Spinal cord (tissue), 9 donors: ENCODE measurements at regions not wholly inside any gene's neighbourhood (a gene's known extent, or its start where the extent isn't known, plus 50 kb on each side); places are given as distances from the start of the nearest gene placed in this dataset.
"Not testable (repeated sequence)": the region's sequence is repeated elsewhere in the genome, so short reads cannot be mapped to it uniquely, and the experiment has no call there.

ENCODE experiments used
- DNase-seq, 6 donors: peaks; one replicate each; pipeline versions ENCODE4 v3.0.0 to v3.0.0-alpha.2; 2013 to 2015; ENCODE audit warnings: low spot score in 6 of 6, low read depth in 4 of 6
- H3K27ac ChIP-seq: one replicate; pipeline ENCODE4 v1.5.1; 2013; ENCODE audit warnings: low read depth, low read length, control low read depth
- H3K27me3 ChIP-seq: one replicate; pipeline ENCODE4 v1.6.1; 2013; ENCODE audit warnings: low read length; ENCODE audit not compliant: control insufficient read depth, insufficient read depth
- H3K36me3 ChIP-seq: one replicate; pipeline ENCODE4 v1.6.1; 2013; ENCODE audit warnings: low read length; ENCODE audit not compliant: control insufficient read depth, insufficient read depth
- H3K4me1 ChIP-seq: one replicate; pipeline ENCODE4 v1.6.1; 2013; ENCODE audit warnings: low read length; ENCODE audit not compliant: control insufficient read depth, insufficient read depth
- H3K4me3 ChIP-seq: one replicate; pipeline ENCODE4 v1.5.1; 2013; ENCODE audit warnings: low read depth, low read length, control low read depth
- H3K9me3 ChIP-seq: one replicate; pipeline ENCODE4 v1.6.1; 2013; ENCODE audit warnings: low read length; ENCODE audit not compliant: control insufficient read depth, insufficient read depth
- WGBS: methylation state at CpG from one replicate; pipeline ENCODE4 v1.1.5; 2013; ENCODE audit warnings: missing lambda C conversion rate; ENCODE audit not compliant: insufficient coverage; 5-methylcytosine and 5-hydroxymethylcytosine counted together
- donor health status: healthy.

DNA sequence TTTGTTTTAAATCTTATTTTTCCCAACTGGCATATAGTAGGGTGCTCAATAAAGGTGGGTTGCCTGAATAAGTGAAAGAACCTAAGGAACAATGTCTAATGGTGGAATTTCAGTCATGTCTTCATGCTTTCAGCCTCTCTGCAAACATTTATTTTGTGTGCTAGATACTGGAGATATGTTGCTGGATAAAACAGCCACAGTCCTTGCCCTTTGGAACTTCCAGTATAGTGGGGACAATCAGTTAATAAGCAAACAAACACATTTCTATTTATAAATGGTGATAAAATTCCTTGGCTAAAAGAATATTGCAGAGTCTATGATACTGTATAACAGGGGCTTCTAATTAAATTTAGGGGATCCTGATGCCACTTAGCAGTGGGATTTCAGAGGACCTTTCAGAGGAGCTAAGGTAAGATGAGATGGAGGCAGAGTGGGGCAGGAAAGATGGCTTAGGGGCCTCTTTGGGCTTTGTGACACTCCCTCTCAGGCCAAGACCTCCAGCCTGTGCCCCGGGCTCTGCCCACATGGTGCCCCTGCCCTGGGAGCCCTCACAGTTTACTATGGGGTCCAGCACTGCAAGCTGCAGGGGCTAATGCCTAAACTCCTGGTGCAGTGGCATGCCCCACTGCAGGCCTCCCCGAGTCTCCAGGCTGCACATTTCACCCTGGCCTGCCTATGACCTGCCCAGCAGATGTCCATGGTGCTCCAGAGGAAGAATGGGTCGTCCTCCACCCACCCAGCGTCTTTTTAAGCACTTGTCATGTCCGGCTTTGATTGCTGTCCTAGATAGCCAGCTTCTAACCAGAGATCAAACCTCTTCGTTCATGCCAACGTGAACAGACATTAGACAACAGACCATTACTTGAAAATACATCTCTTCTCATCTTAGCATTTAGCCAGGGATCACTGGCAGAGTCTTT, 61.6 kb upstream of the PRR23C start:
- no peaks in the 10 kb centered on the region for H3K4me1 ChIP-seq
- H3K27ac ChIP-seq: no peak overlapping the region
- 81% methylated on average over 7 of the region's 7 CpGs for WGBS
- no peak for DNase-seq
- H3K36me3 ChIP-seq: no peaks in the 10 kb centered on the region
- H3K9me3 ChIP-seq: no peaks in the 10 kb centered on the region
- H3K4me3 ChIP-seq: no peak overlapping the region
- H3K27me3 ChIP-seq: peaks cover under 1% of the 10 kb centered on the region

DNA sequence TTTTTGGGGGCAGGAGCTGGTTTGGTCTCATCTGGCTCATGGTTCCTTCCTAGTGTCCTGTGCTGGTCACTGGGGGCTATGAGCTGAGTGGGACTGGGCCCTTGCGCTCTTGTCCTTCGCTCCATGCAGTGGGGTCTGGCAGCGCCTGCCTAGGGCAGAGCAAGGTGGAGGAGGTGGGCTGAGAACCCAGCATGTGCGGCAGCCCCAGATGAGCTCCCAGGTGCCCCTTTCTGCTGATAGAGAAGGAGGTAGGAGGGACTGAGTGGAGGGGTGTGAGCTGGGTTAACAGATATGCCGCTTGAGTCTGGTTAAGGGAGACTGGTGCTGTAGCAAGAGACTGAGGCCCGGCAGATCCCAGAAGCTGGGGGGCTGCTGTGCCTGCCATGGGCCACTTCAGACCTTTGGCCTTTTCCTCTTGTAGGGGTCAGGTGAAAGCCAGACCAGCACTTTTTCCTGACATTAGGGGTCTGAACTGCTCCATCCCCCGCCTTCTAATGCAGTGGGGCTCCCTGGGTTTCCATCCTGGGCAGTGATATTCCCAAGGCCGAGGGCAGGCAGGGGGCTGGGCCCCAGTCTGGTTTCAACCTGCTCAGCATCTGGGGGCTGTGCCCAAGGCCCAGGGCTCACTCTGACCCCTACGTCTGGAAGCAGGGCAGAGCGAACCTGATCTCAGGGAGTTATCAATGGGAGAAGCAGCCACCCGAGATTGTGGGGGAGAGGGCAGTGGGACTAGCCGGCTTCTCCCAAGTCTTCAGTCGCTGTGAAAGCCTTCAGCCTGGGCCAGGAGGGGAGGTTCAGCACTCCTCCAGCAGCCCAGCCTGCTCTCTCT, 62.9 kb upstream of the PRR23C start:
- DNase-seq: no peak
- H3K4me1 ChIP-seq: peaks cover 4% of the 10 kb centered on the region
- H3K9me3 ChIP-seq: no peaks in the 10 kb centered on the region
- H3K36me3 ChIP-seq: no peaks in the 10 kb centered on the region
- no peak overlapping the region for H3K4me3 ChIP-seq
- WGBS: 88% methylated on average over 13 of the region's 13 CpGs
- peaks cover 11% of the 10 kb centered on the region for H3K27me3 ChIP-seq
- H3K27ac ChIP-seq: no peak overlapping the region

DNA sequence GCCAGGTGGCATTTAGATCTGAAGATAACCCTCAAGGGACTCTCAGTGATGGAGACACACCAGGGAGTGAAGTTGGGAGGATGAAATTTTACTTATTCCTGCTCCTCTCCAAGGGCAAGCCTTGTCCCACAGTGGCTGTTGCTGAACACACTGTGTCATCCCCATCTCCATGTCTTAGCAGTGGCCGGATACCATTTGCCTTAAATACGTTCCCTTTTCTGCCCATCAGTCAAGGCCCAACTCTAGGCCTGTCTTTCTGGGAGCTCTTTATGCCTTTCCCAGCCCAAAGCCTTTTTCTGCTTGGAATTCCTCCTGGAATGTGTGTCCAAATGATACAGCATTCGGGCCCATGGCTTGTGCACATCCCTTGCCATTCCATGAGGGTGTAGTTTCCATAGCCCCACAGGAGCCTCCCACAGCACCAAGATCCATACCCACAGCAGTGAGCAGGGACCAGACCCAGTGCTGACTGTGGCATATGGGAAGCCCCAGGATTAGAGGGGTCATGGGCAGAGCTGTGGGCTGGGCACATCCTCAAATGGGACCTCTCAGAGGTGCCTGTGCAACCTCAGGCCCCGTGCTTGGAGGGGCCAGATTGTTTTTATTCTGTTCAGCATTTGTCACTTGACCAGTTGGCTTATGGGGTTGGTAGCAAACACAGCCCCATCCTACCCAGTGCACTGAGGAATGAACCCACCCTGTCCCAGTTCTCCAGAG, 63.7 kb upstream of the PRR23C start:
- H3K9me3 ChIP-seq: no peaks in the 10 kb centered on the region
- H3K27ac ChIP-seq: no peak overlapping the region
- H3K4me1 ChIP-seq: peaks cover 4% of the 10 kb centered on the region
- DNase-seq: no peak
- WGBS: 74% methylated on average over 3 of the region's 4 CpGs
- H3K27me3 ChIP-seq: peaks cover 13% of the 10 kb centered on the region
- no peaks in the 10 kb centered on the region for H3K36me3 ChIP-seq
- H3K4me3 ChIP-seq: no peak overlapping the region

DNA sequence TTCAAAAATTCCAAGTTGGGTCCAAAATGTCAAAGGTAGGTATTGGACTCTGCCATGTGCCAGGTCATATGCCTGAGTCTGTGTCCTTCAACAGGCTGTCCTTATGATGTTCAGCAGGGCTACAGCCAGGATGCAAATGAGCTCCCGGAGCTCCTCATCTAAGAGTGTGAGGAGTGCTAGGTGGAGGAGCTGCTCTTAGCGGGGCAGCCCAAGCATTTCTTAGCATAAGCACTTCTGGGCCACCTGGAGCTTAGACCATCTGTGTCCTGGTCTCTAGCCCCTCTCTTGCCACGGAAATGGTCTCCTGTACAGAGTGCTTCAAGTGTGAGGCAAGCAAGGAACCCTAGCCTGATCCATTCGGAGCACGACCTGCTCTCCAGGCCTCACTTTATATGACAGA, 64.6 kb upstream of the PRR23C start:
- Histone ChIP-seq H3K36me3 (no peaks in the 10 kb centered on the region), H3K27me3 (peaks cover 13% of the 10 kb centered on the region), H3K4me1 (peaks cover 4% of the 10 kb centered on the region), H3K27ac (no peak overlapping the region), H3K4me3 (no peak overlapping the region), H3K9me3 (no peaks in the 10 kb centered on the region)
- 79% methylated on average over 3 of the region's 5 CpGs for WGBS
- DNase-seq: no peak

DNA sequence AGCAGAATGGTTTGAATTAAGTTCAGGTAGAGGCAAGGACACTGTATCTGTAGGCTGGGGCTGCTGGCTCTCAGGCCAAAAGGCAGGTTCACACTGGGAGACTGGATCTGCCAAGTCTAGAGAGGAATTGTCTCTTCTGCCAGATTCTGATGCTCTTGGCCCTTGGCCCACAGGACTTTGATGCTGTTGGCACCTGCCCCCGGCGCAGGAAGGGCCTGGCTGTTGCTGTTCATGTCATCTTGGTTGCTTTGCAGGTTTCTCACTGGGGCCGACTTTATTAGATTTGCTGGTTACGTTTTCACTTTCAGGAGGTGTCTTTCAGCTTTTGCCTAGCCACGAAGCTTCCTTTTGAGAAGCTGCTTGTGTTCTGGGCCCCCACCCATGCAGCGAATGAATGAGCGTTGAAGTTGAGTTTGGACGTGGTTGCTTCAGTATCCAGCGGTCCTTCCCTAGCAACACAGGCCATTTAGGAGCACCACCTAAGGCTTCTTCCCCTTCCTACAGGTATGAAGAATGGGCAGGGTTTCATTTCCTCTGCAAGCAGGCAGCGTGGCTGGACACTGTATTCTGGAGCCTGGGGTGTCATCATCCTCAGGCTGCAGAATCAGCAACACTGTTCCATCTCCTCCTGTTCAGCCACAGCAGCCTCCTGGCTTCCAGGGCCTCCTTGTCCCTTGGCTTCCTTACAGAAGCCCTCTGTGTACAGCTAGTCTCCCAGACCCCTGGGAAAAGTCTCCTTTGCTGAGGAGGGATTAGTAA, 65.6 kb upstream of the PRR23C start:
- Histone ChIP-seq H3K36me3 (no peaks in the 10 kb centered on the region), H3K4me3 (no peak overlapping the region), H3K9me3 (no peaks in the 10 kb centered on the region), H3K4me1 (peaks cover 4% of the 10 kb centered on the region), H3K27me3 (peaks cover 13% of the 10 kb centered on the region), H3K27ac (no peak overlapping the region)
- WGBS: 68% methylated on average over 6 of the region's 10 CpGs
- DNase-seq: peak in 2 of 6 donors; percentile 22 to 53

DNA sequence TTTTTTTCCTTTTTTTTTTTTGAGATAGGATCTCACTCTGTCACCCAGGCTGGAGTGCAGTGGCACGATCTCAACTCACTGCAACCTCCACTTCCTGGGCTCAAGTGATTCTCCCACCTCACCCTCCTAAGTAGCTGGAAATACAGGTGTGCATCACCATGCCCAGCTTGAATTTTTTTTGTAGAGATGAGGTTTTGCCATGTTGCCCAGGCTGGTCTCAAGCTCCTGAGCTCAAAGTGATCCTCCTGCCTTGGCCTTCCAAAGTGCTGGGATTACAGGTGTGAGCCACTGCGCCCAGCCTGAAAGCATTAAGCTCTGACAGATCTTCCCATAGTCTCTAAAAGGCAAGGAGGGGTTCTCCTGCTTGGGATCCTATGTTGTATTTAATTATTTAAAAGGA, 66.2 kb upstream of the PRR23C start:
- H3K4me3 ChIP-seq, DNase-seq, H3K36me3 ChIP-seq, H3K27ac ChIP-seq, H3K9me3 ChIP-seq, H3K4me1 ChIP-seq: not testable (repeated sequence)
- peaks cover 13% of the 10 kb centered on the region for H3K27me3 ChIP-seq
- no CpG with 5 or more reads among the region's 2 CpGs for WGBS

DNA sequence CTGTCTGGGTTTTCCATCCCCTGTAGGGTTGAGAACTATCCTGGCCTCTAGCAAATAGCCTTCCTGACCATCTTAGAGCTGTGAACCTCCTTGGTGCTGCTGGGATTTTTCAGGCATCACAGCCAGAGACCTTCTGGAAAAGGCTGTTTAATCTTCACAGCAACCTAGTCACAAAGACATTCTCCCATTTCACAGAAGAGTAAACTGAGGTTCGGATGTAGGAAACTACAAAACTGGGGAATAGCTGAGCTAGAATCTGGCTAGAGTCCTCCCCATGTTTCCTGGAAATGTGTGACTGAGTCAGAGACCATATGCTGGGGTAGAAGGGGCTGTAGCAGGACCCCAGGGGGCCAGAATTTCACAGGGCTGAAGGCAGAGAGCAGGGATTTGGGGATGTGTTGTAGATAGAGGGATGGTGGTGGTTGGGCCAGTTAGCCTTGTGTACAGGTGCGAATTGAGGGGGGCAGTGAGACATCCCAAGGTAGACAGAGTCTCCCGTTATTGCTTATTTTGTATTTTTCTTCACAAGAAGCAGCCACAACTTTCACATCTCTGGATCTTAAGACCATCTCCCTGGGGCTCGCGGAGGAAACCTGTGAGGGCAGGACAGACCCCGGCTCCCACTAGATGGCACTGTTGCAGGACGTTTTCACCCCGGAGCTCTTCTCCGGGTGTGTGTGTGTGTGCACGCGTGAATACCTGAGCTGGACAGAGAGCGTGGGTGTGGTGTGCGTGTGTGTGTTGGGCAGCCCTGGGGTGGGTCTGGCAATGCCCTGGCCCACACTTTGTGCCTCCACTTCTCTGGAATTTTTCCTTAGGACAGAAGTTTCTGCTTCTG, 66.9 kb upstream of the PRR23C start:
- WGBS: 13% methylated on average over 9 of the region's 13 CpGs
- peak in 5 of 6 donors; percentile 26 to 79 (median 52) for DNase-seq
- no peak overlapping the region for H3K27ac ChIP-seq
- H3K9me3 ChIP-seq: no peaks in the 10 kb centered on the region
- no peaks in the 10 kb centered on the region for H3K36me3 ChIP-seq
- H3K4me1 ChIP-seq: peaks cover 4% of the 10 kb centered on the region
- H3K4me3 ChIP-seq: no peak overlapping the region
- peaks cover 13% of the 10 kb centered on the region for H3K27me3 ChIP-seq

DNA sequence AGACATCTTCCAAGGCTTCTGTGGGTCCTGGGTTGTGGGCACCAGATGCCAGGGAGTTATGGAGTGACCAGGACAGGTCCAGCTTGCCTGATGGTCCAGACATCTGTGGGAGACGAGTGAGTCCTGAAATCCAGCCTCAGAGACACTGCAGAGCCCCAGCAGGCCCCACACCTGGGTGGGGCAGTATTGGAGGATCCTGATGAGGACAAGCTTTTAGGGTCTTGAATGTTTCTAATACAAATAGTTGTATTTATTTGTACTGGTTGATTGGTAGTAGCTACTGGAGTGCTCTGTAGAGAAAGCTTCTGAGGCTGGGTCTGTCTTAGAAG, 67.5 kb upstream of the PRR23C start:
- peaks cover 4% of the 10 kb centered on the region for H3K4me1 ChIP-seq
- H3K4me3 ChIP-seq: no peak overlapping the region
- peaks cover 13% of the 10 kb centered on the region for H3K27me3 ChIP-seq
- DNase-seq: no peak
- no peaks in the 10 kb centered on the region for H3K9me3 ChIP-seq
- H3K27ac ChIP-seq: no peak overlapping the region
- 0% methylated on average over 1 of the region's 1 CpG for WGBS
- no peaks in the 10 kb centered on the region for H3K36me3 ChIP-seq
